HepG2 (cell line): ENCODE measurements at regions not wholly inside any gene's neighbourhood (a gene's known extent, or its start where the extent isn't known, plus 50 kb on each side); places are given as distances from the start of the nearest gene placed in this dataset.

Source experiments
- ATF4 ChIP-seq, 2 experiments: fragments of 450-650 bp in 1 of 2; sonication (generic) in 1 of 2; formaldehyde crosslinking; IDR thresholded peaks; 2 replicates each; pipeline versions ENCODE4 v1.5.0 to v1.8.0; 2020 to 2022; ENCODE audit warnings: mild to moderate bottlenecking in 1 of 2, missing genetic modification reagents in 1 of 2
- CC2D1A ChIP-seq: sonication (generic); formaldehyde crosslinking; IDR thresholded peaks from 2 replicates; pipeline ENCODE4 v1.8.1; 2023; ENCODE audit warnings: mild to moderate bottlenecking, missing genetic modification reagents
- HBP1 ChIP-seq: IDR thresholded peaks from 2 replicates; pipeline ENCODE4 v1.6.1; 2016; ENCODE audit warnings: low read depth, control low read depth
- SP5 ChIP-seq: IDR thresholded peaks from 2 replicates; pipeline ENCODE4 v1.6.1; 2016; ENCODE audit warnings: low read depth, borderline replicate concordance
- STAT5B ChIP-seq: sonication (generic); formaldehyde crosslinking; IDR thresholded peaks from 2 replicates; pipeline ENCODE4 v1.4.0; 2020; ENCODE audit warnings: missing genetic modification reagents
- ZNF143 ChIP-seq: sonication (generic); formaldehyde crosslinking; IDR thresholded peaks from 2 replicates; pipeline ENCODE4 v1.4.0; 2020; ENCODE audit warnings: missing genetic modification reagents
- ZNF510 ChIP-seq: sonication (generic); formaldehyde crosslinking; IDR thresholded peaks from 2 replicates; pipeline ENCODE4 v1.4.0; 2020; ENCODE audit warnings: low read depth, mild to moderate bottlenecking, missing genetic modification reagents
- ZNF670 ChIP-seq: sonication (generic); formaldehyde crosslinking; IDR thresholded peaks from 2 replicates; pipeline ENCODE4 v1.8.0; 2022; ENCODE audit warnings: mild to moderate bottlenecking, missing genetic modification reagents, borderline replicate concordance
- ZNF776 ChIP-seq: sonication (generic); formaldehyde crosslinking; IDR thresholded peaks from 2 replicates; pipeline ENCODE4 v1.4.0; 2020; ENCODE audit warnings: mild to moderate bottlenecking, missing genetic modification reagents
- ZNF883 ChIP-seq: sonication (generic); formaldehyde crosslinking; IDR thresholded peaks from 2 replicates; pipeline ENCODE4 v1.5.1; 2020; ENCODE audit warnings: mild to moderate bottlenecking, missing genetic modification reagents; ENCODE audit errors: not compliant biosample characterization
- TF ChIP-seq, protein P1 (sequence below): sonication (generic); formaldehyde crosslinking; IDR thresholded peaks from 2 replicates; pipeline ENCODE4 v1.5.1; 2020; ENCODE audit warnings: mild to moderate bottlenecking, missing genetic modification reagents, moderate library complexity

GRCh38 chr6:71130277-71130676 is 158.3 kb upstream of the OGFRL1 start (continued):
- TF ChIP-seq ZNF670 (CRISPR knock-in tag) = no peak
- TF ChIP-seq CC2D1A (CRISPR knock-in tag) = no peak
- TF ChIP-seq ZNF883 (CRISPR knock-in tag) = no peak
- TF ChIP-seq STAT5B (CRISPR knock-in tag) = no peak
- no peak for TF ChIP-seq HBP1 (CRISPR knock-in tag)
- TF ChIP-seq ZNF143 = no peak
- no peak for TF ChIP-seq ZNF776
- TF ChIP-seq SP5 (CRISPR knock-in tag) = no peak
- TF ChIP-seq ATF4 (CRISPR knock-in tag; IDR thresholded peaks at IDR 0.05) = no peak
- TF ChIP-seq ZNF510 (CRISPR knock-in tag) = no peak
- TF ChIP-seq, protein P1, sequence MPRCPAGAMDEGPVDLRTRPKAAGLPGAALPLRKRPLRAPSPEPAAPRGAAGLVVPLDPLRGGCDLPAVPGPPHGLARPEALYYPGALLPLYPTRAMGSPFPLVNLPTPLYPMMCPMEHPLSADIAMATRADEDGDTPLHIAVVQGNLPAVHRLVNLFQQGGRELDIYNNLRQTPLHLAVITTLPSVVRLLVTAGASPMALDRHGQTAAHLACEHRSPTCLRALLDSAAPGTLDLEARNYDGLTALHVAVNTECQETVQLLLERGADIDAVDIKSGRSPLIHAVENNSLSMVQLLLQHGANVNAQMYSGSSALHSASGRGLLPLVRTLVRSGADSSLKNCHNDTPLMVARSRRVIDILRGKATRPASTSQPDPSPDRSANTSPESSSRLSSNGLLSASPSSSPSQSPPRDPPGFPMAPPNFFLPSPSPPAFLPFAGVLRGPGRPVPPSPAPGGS = no peak
